ENCODE measurements at regions not wholly inside any gene's neighbourhood (a gene's known extent, or its start where the extent isn't known, plus 50 kb on each side); places are given as distances from the start of the nearest gene placed in this dataset.

- no peaks in the 10 kb centered on the region for H3K9me1 ChIP-seq (ENCODE audit: control insufficient read depth, extremely low read depth, insufficient read depth, low read length)
- H3K4me2 ChIP-seq (ENCODE audit: control insufficient read depth, extremely low read depth, insufficient read depth, low read depth, low read length) = no peak overlapping the region
- no peak for TF ChIP-seq EZH2 (IDR thresholded peaks at IDR 0.05; ENCODE audit: low read length)
- TF ChIP-seq, protein P1, sequence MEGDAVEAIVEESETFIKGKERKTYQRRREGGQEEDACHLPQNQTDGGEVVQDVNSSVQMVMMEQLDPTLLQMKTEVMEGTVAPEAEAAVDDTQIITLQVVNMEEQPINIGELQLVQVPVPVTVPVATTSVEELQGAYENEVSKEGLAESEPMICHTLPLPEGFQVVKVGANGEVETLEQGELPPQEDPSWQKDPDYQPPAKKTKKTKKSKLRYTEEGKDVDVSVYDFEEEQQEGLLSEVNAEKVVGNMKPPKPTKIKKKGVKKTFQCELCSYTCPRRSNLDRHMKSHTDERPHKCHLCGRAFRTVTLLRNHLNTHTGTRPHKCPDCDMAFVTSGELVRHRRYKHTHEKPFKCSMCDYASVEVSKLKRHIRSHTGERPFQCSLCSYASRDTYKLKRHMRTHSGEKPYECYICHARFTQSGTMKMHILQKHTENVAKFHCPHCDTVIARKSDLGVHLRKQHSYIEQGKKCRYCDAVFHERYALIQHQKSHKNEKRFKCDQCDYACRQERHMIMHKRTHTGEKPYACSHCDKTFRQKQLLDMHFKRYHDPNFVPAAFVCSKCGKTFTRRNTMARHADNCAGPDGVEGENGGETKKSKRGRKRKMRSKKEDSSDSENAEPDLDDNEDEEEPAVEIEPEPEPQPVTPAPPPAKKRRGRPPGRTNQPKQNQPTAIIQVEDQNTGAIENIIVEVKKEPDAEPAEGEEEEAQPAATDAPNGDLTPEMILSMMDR (optimal IDR thresholded peaks at IDR 0.05 in 1 of 3, IDR thresholded peaks at IDR 0.05 in 1 of 3, conservative IDR thresholded peaks at IDR 0.05 in 1 of 3; ENCODE audit: extremely low read depth in 1 of 3, insufficient read depth in 2 of 3, low read length in 3 of 3) = no peak
- no peak overlapping the region for H3K9ac ChIP-seq (ENCODE audit: control insufficient read depth, extremely low read depth, insufficient read depth, low read length)
- dilution Hi-C loops (cut with MboI; ENCODE audit: extremely low pct_ligation_motif_present, low sequenced_read_pairs) = no loop called here
- no peaks in the 10 kb centered on the region for H3K79me2 ChIP-seq (ENCODE audit: control insufficient read depth, insufficient read depth, low read length)
- H3K27me3 ChIP-seq (ENCODE audit: control insufficient read depth, extremely low read depth, insufficient read depth, low read length) = no peaks in the 10 kb centered on the region
- no peak overlapping the region for H3K4me3 ChIP-seq (ENCODE audit: control insufficient read depth in 2 of 3, extremely low read depth in 1 of 3, insufficient read depth in 2 of 3, low read depth in 1 of 3, low read length in 3 of 3)
- H3K36me3 ChIP-seq (ENCODE audit: control insufficient read depth in 2 of 2, extremely low read depth in 1 of 2, insufficient read depth in 2 of 2, low read length in 2 of 2) = no peaks in the 10 kb centered on the region
- H3K27ac ChIP-seq (ENCODE audit: control insufficient read depth, insufficient read depth, low read length) = no peak overlapping the region
- H2AFZ ChIP-seq (ENCODE audit: control insufficient read depth, low read length) = no peak overlapping the region
- no peaks in the 10 kb centered on the region for H4K20me1 ChIP-seq (ENCODE audit: control insufficient read depth, extremely low read depth, insufficient read depth, low read length)
- FAIRE-seq = no peak
- H3K4me1 ChIP-seq (ENCODE audit: control insufficient read depth, extremely low read depth, insufficient read depth, low read length) = no peaks in the 10 kb centered on the region
- H3K9me3 ChIP-seq (ENCODE audit: control insufficient read depth, low read depth, low read length) = no peaks in the 10 kb centered on the region
- no peak for DNase-seq (ENCODE audit: low read depth, low spot score)
Observed at GRCh38 chr5:118043531-118043930, 944.8 kb downstream of the DTWD2 start.

GRCh38 chr5:118042076-118042475 lies 946.3 kb downstream of the DTWD2 start:
- no peak overlapping the region for H3K4me2 ChIP-seq (ENCODE audit: control insufficient read depth, extremely low read depth, insufficient read depth, low read depth, low read length)
- H3K4me3 ChIP-seq (ENCODE audit: control insufficient read depth in 2 of 3, extremely low read depth in 1 of 3, insufficient read depth in 2 of 3, low read depth in 1 of 3, low read length in 3 of 3) = no peak overlapping the region
- no peak for TF ChIP-seq EZH2 (IDR thresholded peaks at IDR 0.05; ENCODE audit: low read length)
- TF ChIP-seq, protein P1 (optimal IDR thresholded peaks at IDR 0.05 in 1 of 3, IDR thresholded peaks at IDR 0.05 in 1 of 3, conservative IDR thresholded peaks at IDR 0.05 in 1 of 3; ENCODE audit: extremely low read depth in 1 of 3, insufficient read depth in 2 of 3, low read length in 3 of 3) = no peak
- FAIRE-seq (no peak), DNase-seq (ENCODE audit: low read depth, low spot score) (no peak)
- H3K9me3 ChIP-seq (ENCODE audit: control insufficient read depth, low read depth, low read length) = no peaks in the 10 kb centered on the region
- H3K79me2 ChIP-seq (ENCODE audit: control insufficient read depth, insufficient read depth, low read length) = no peaks in the 10 kb centered on the region
- no peaks in the 10 kb centered on the region for H3K4me1 ChIP-seq (ENCODE audit: control insufficient read depth, extremely low read depth, insufficient read depth, low read length)
- H3K36me3 ChIP-seq (ENCODE audit: control insufficient read depth in 2 of 2, extremely low read depth in 1 of 2, insufficient read depth in 2 of 2, low read length in 2 of 2) = no peaks in the 10 kb centered on the region
- no peak overlapping the region for H3K27ac ChIP-seq (ENCODE audit: control insufficient read depth, insufficient read depth, low read length)
- dilution Hi-C loops (cut with MboI; ENCODE audit: extremely low pct_ligation_motif_present, low sequenced_read_pairs) = no loop called here
- no peaks in the 10 kb centered on the region for H3K27me3 ChIP-seq (ENCODE audit: control insufficient read depth, extremely low read depth, insufficient read depth, low read length)
- no peaks in the 10 kb centered on the region for H4K20me1 ChIP-seq (ENCODE audit: control insufficient read depth, extremely low read depth, insufficient read depth, low read length)
- H3K9me1 ChIP-seq (ENCODE audit: control insufficient read depth, extremely low read depth, insufficient read depth, low read length) = no peaks in the 10 kb centered on the region
- H3K9ac ChIP-seq (ENCODE audit: control insufficient read depth, extremely low read depth, insufficient read depth, low read length) = no peak overlapping the region
- no peak overlapping the region for H2AFZ ChIP-seq (ENCODE audit: control insufficient read depth, low read length)

All from keratinocyte (primary cell).